ENCODE measurements at regions not wholly inside any gene's neighbourhood (a gene's known extent, or its start where the extent isn't known, plus 50 kb on each side); places are given as distances from the start of the nearest gene placed in this dataset.

DNA sequence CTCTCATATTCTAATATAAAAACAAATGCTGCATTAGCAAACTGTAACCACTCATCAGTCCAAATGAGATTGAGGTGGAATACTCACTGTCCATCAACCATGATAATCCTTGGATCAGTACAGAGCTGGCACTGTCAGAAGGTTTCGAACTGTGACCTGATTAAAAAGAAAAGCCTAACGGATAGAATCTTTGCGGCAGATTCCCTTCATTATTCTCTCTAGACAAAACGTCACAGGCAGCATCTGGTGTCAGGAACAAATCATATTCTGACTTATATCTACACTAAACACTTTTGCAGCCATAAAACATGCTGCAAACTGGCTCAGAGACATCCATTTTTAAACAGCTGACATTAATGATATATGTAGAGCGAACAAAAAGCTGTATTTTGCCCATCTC is 677.7 kb upstream of the NXPH2 start:
- TF ChIP-seq, protein P1, sequence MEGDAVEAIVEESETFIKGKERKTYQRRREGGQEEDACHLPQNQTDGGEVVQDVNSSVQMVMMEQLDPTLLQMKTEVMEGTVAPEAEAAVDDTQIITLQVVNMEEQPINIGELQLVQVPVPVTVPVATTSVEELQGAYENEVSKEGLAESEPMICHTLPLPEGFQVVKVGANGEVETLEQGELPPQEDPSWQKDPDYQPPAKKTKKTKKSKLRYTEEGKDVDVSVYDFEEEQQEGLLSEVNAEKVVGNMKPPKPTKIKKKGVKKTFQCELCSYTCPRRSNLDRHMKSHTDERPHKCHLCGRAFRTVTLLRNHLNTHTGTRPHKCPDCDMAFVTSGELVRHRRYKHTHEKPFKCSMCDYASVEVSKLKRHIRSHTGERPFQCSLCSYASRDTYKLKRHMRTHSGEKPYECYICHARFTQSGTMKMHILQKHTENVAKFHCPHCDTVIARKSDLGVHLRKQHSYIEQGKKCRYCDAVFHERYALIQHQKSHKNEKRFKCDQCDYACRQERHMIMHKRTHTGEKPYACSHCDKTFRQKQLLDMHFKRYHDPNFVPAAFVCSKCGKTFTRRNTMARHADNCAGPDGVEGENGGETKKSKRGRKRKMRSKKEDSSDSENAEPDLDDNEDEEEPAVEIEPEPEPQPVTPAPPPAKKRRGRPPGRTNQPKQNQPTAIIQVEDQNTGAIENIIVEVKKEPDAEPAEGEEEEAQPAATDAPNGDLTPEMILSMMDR (IDR thresholded peaks at IDR 0.05): no peak
- TF ChIP-seq EP300 (IDR thresholded peaks at IDR 0.05) (no peak), POLR2A (IDR thresholded peaks at IDR 0.05) (no peak)
